ENCODE measurements at regions not wholly inside any gene's neighbourhood (a gene's known extent, or its start where the extent isn't known, plus 50 kb on each side); places are given as distances from the start of the nearest gene placed in this dataset.

- TF ChIP-seq, protein P1, sequence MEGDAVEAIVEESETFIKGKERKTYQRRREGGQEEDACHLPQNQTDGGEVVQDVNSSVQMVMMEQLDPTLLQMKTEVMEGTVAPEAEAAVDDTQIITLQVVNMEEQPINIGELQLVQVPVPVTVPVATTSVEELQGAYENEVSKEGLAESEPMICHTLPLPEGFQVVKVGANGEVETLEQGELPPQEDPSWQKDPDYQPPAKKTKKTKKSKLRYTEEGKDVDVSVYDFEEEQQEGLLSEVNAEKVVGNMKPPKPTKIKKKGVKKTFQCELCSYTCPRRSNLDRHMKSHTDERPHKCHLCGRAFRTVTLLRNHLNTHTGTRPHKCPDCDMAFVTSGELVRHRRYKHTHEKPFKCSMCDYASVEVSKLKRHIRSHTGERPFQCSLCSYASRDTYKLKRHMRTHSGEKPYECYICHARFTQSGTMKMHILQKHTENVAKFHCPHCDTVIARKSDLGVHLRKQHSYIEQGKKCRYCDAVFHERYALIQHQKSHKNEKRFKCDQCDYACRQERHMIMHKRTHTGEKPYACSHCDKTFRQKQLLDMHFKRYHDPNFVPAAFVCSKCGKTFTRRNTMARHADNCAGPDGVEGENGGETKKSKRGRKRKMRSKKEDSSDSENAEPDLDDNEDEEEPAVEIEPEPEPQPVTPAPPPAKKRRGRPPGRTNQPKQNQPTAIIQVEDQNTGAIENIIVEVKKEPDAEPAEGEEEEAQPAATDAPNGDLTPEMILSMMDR (IDR thresholded peaks at IDR 0.05): no peak
- Mint-ChIP-seq H3K4me3 (no peak overlapping the region), H3K27me3 (peaks cover 21% of the 10 kb centered on the region), H3K27ac (no peak overlapping the region), H3K9me3 (no peaks in the 10 kb centered on the region), H3K4me1 (ENCODE audit: low read depth) (no peaks in the 10 kb centered on the region), H3K36me3 (ENCODE audit: low read depth) (no peaks in the 10 kb centered on the region)
- Histone ChIP-seq H3K4me1 (ENCODE audit: insufficient read depth, low read length) (no peaks in the 10 kb centered on the region), H3K4me3 (ENCODE audit: low read length) (no peak overlapping the region), H3K9me3 (ENCODE audit: control insufficient read depth in 1 of 2, insufficient read depth in 1 of 2, low read length in 2 of 2) (peaks cover 5 to 15% of the 10 kb centered on the region in 2 experiments), H3K27me3 (ENCODE audit: control insufficient read depth in 1 of 2, insufficient read depth in 2 of 2, low read length in 2 of 2) (peaks cover 0 to 3% of the 10 kb centered on the region in 2 experiments), H3K27ac (ENCODE audit: low read depth in 1 of 2, low read length in 2 of 2) (no peak overlapping the region), H3K36me3 (ENCODE audit: insufficient read depth, low read length) (no peaks in the 10 kb centered on the region)
- no peak for DNase-seq
- POLR2A ChIA-PET: no interaction called here
- intact Hi-C loops (cut with DNase I, micrococcal nuclease): no loop called here
- ATAC-seq (ENCODE audit: poor library complexity): no peak
- CTCF ChIA-PET: no interaction called here
Measured at GRCh38 chr20:57056651-57057050, 209.8 kb downstream of the BMP7 start.

GRCh38 chr20:57059055-57059596, 207.3 kb downstream of the BMP7 start:
- H3K27ac Mint-ChIP-seq: no peak overlapping the region
- TF ChIP-seq, protein P1 (IDR thresholded peaks at IDR 0.05): no peak
- H3K4me1 ChIP-seq (ENCODE audit: insufficient read depth, low read length): no peaks in the 10 kb centered on the region
- no peak overlapping the region for H3K4me3 Mint-ChIP-seq
- H3K36me3 ChIP-seq (ENCODE audit: insufficient read depth, low read length): no peaks in the 10 kb centered on the region
- CTCF ChIA-PET: no interaction called here
- ATAC-seq (ENCODE audit: poor library complexity): no peak
- H3K4me1 Mint-ChIP-seq (ENCODE audit: low read depth): no peaks in the 10 kb centered on the region
- H3K27me3 ChIP-seq (ENCODE audit: control insufficient read depth in 1 of 2, insufficient read depth in 2 of 2, low read length in 2 of 2): peaks cover 0 to 3% of the 10 kb centered on the region in 2 experiments
- H3K9me3 ChIP-seq (ENCODE audit: control insufficient read depth in 1 of 2, insufficient read depth in 1 of 2, low read length in 2 of 2): peaks cover 0 to 6% of the 10 kb centered on the region in 2 experiments
- intact Hi-C loops (cut with DNase I, micrococcal nuclease): no loop called here
- no peaks in the 10 kb centered on the region for H3K9me3 Mint-ChIP-seq
- no peak for DNase-seq
- POLR2A ChIA-PET: no interaction called here
- H3K4me3 ChIP-seq (ENCODE audit: low read length): no peak overlapping the region
- H3K27me3 Mint-ChIP-seq: peaks cover 26% of the 10 kb centered on the region
- H3K36me3 Mint-ChIP-seq (ENCODE audit: low read depth): no peaks in the 10 kb centered on the region
- no peak overlapping the region for H3K27ac ChIP-seq (ENCODE audit: low read depth in 1 of 2, low read length in 2 of 2)

DNA sequence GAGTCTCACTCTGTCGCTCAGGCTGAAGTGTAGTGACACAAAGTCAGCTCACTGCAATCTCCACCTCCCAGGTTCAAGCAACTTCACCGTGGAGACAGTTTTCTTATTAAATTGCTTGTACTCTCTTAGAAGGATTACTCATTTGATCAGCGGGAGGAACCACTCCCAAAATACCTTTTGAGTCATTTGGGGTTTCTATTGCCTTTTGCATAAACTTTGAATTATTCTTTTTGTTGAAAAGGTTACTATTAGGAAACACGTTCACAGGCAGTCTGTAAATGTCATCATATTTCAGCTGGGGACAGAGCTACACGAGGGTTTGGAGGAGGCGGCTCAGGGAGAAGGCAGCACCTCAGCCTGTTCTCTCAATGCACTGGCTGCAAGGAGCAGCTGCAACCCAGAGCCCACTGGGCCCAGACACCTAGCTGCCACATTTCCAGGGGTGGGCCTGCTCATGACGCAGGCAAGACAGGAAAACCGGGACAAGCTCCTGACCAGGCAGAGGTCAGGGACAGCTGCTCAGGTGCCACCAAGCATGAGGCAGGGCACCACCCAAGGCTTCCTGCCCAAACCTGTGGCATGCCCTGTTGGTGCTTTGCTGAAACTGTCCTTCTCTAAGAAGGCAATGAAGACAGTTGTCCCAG, 205.9 kb downstream of the BMP7 start:
- Histone ChIP-seq H3K27me3 (ENCODE audit: control insufficient read depth in 1 of 2, insufficient read depth in 2 of 2, low read length in 2 of 2) (peaks cover 0 to 4% of the 10 kb centered on the region in 2 experiments), H3K4me3 (ENCODE audit: low read length) (no peak overlapping the region), H3K27ac (ENCODE audit: low read depth in 1 of 2, low read length in 2 of 2) (no peak overlapping the region), H3K4me1 (ENCODE audit: insufficient read depth, low read length) (no peaks in the 10 kb centered on the region), H3K9me3 (ENCODE audit: control insufficient read depth in 1 of 2, insufficient read depth in 1 of 2, low read length in 2 of 2) (peaks cover 0 to 3% of the 10 kb centered on the region in 2 experiments), H3K36me3 (ENCODE audit: insufficient read depth, low read length) (no peaks in the 10 kb centered on the region)
- ATAC-seq (ENCODE audit: poor library complexity): no peak
- Mint-ChIP-seq H3K9me3 (no peaks in the 10 kb centered on the region), H3K27me3 (peaks cover 36% of the 10 kb centered on the region), H3K36me3 (ENCODE audit: low read depth) (no peaks in the 10 kb centered on the region), H3K4me3 (no peak overlapping the region), H3K27ac (no peak overlapping the region), H3K4me1 (ENCODE audit: low read depth) (no peaks in the 10 kb centered on the region)
- intact Hi-C loops (cut with DNase I, micrococcal nuclease): no loop called here
- no peak for DNase-seq
- ChIA-PET POLR2A (no interaction called here), CTCF (no interaction called here)
- TF ChIP-seq, protein P1 (IDR thresholded peaks at IDR 0.05): no peak

Data from CD4-positive, alpha-beta T cell (primary cell).